ENCODE measurements at regions not wholly inside any gene's neighbourhood (a gene's known extent, or its start where the extent isn't known, plus 50 kb on each side); places are given as distances from the start of the nearest gene placed in this dataset.
A peak's percentile ranks its signal among the peaks of the same experiment; 100 is the strongest.

- Histone ChIP-seq H3K36me3 (ENCODE audit: control insufficient read depth, insufficient read depth, low read length, severe bottlenecking) (no peaks in the 10 kb centered on the region), H3K4me3 (ENCODE audit: low read length) (no peak overlapping the region)
Measured at GRCh38 chr1:192011525-192011924, 146.7 kb upstream of the RGS18 start.

GRCh38 chr1:192022827-192023226, 135.4 kb upstream of the RGS18 start:
- H3K4me1 ChIP-seq (ENCODE audit: control insufficient read depth, insufficient read depth, low read length): no peaks in the 10 kb centered on the region
- no peaks in the 10 kb centered on the region for H3K27me3 ChIP-seq (replicated peaks; ENCODE audit: control insufficient read depth, insufficient read depth, low read length)
- H3K9ac ChIP-seq (ENCODE audit: low read length): no peak overlapping the region
- DNase-seq (ENCODE audit: low read depth): no peak
- H3K36me3 ChIP-seq (ENCODE audit: control insufficient read depth, insufficient read depth, low read length, severe bottlenecking): no peaks in the 10 kb centered on the region
- H3K4me3 ChIP-seq (ENCODE audit: low read length): no peak overlapping the region
- no peaks in the 10 kb centered on the region for H3K9me3 ChIP-seq (ENCODE audit: control insufficient read depth, low read length)

More at GRCh38 chr1:192011525-192011924, 146.7 kb upstream of the RGS18 start:
- H3K9ac ChIP-seq (ENCODE audit: low read length): no peak overlapping the region
- no peaks in the 10 kb centered on the region for H3K9me3 ChIP-seq (ENCODE audit: control insufficient read depth, low read length)
- no peaks in the 10 kb centered on the region for H3K27me3 ChIP-seq (replicated peaks; ENCODE audit: control insufficient read depth, insufficient read depth, low read length)
- H3K4me1 ChIP-seq (ENCODE audit: control insufficient read depth, insufficient read depth, low read length): peaks cover 4% of the 10 kb centered on the region
- DNase-seq (ENCODE audit: low read depth): no peak

GRCh38 chr1:192024881-192025280, 133.4 kb upstream of the RGS18 start:
- no peaks in the 10 kb centered on the region for H3K36me3 ChIP-seq (ENCODE audit: control insufficient read depth, insufficient read depth, low read length, severe bottlenecking)
- H3K27me3 ChIP-seq (replicated peaks; ENCODE audit: control insufficient read depth, insufficient read depth, low read length): no peaks in the 10 kb centered on the region
- no peaks in the 10 kb centered on the region for H3K4me1 ChIP-seq (ENCODE audit: control insufficient read depth, insufficient read depth, low read length)
- no peak overlapping the region for H3K9ac ChIP-seq (ENCODE audit: low read length)
- H3K9me3 ChIP-seq (ENCODE audit: control insufficient read depth, low read length): no peaks in the 10 kb centered on the region
- no peak overlapping the region for H3K4me3 ChIP-seq (ENCODE audit: low read length)
- DNase-seq (ENCODE audit: low read depth): no peak

- no peak overlapping the region for H3K9ac ChIP-seq (ENCODE audit: low read length)
- H3K9me3 ChIP-seq (ENCODE audit: control insufficient read depth, low read length): peaks cover 20% of the 10 kb centered on the region
- no peak overlapping the region for H3K4me3 ChIP-seq (ENCODE audit: low read length)
- DNase-seq (ENCODE audit: low read depth): no peak
- H3K27me3 ChIP-seq (replicated peaks; ENCODE audit: control insufficient read depth, insufficient read depth, low read length): no peaks in the 10 kb centered on the region
- H3K36me3 ChIP-seq (ENCODE audit: control insufficient read depth, insufficient read depth, low read length, severe bottlenecking): no peaks in the 10 kb centered on the region
- H3K4me1 ChIP-seq (ENCODE audit: control insufficient read depth, insufficient read depth, low read length): no peaks in the 10 kb centered on the region
Measured at GRCh38 chr1:192038567-192038966, 119.7 kb upstream of the RGS18 start.

- Histone ChIP-seq H3K9ac (ENCODE audit: low read length) (no peak overlapping the region), H3K36me3 (ENCODE audit: control insufficient read depth, insufficient read depth, low read length, severe bottlenecking) (no peaks in the 10 kb centered on the region), H3K9me3 (ENCODE audit: control insufficient read depth, low read length) (no peaks in the 10 kb centered on the region), H3K27me3 (replicated peaks; ENCODE audit: control insufficient read depth, insufficient read depth, low read length) (no peaks in the 10 kb centered on the region), H3K4me1 (ENCODE audit: control insufficient read depth, insufficient read depth, low read length) (no peaks in the 10 kb centered on the region), H3K4me3 (ENCODE audit: low read length) (no peak overlapping the region)
- peak; percentile 14 for DNase-seq (ENCODE audit: low read depth)
Measured at GRCh38 chr1:192045131-192045530, 113.1 kb upstream of the RGS18 start.

- H3K27me3 ChIP-seq (replicated peaks; ENCODE audit: control insufficient read depth, insufficient read depth, low read length): no peaks in the 10 kb centered on the region
- H3K4me1 ChIP-seq (ENCODE audit: control insufficient read depth, insufficient read depth, low read length): peaks cover 13% of the 10 kb centered on the region
- peak; percentile 24 for DNase-seq (ENCODE audit: low read depth)
- no peak overlapping the region for H3K9ac ChIP-seq (ENCODE audit: low read length)
- H3K4me3 ChIP-seq (ENCODE audit: low read length): no peak overlapping the region
- H3K36me3 ChIP-seq (ENCODE audit: control insufficient read depth, insufficient read depth, low read length, severe bottlenecking): no peaks in the 10 kb centered on the region
- no peaks in the 10 kb centered on the region for H3K9me3 ChIP-seq (ENCODE audit: control insufficient read depth, low read length)
Measured at GRCh38 chr1:192053531-192053971, 104.7 kb upstream of the RGS18 start.

- Histone ChIP-seq H3K9ac (ENCODE audit: low read length) (no peak overlapping the region), H3K4me1 (ENCODE audit: control insufficient read depth, insufficient read depth, low read length) (peaks cover 13% of the 10 kb centered on the region), H3K27me3 (replicated peaks; ENCODE audit: control insufficient read depth, insufficient read depth, low read length) (no peaks in the 10 kb centered on the region), H3K4me3 (ENCODE audit: low read length) (no peak overlapping the region), H3K9me3 (ENCODE audit: control insufficient read depth, low read length) (no peaks in the 10 kb centered on the region), H3K36me3 (ENCODE audit: control insufficient read depth, insufficient read depth, low read length, severe bottlenecking) (no peaks in the 10 kb centered on the region)
- no peak for DNase-seq (ENCODE audit: low read depth)
Measured at GRCh38 chr1:192057766-192058165, 100.5 kb upstream of the RGS18 start.

- Histone ChIP-seq H3K4me3 (ENCODE audit: low read length) (no peak overlapping the region), H3K27me3 (replicated peaks; ENCODE audit: control insufficient read depth, insufficient read depth, low read length) (no peaks in the 10 kb centered on the region), H3K9ac (ENCODE audit: low read length) (no peak overlapping the region), H3K9me3 (ENCODE audit: control insufficient read depth, low read length) (no peaks in the 10 kb centered on the region), H3K36me3 (ENCODE audit: control insufficient read depth, insufficient read depth, low read length, severe bottlenecking) (no peaks in the 10 kb centered on the region), H3K4me1 (ENCODE audit: control insufficient read depth, insufficient read depth, low read length) (no peaks in the 10 kb centered on the region)
- no peak for DNase-seq (ENCODE audit: low read depth)
Measured at GRCh38 chr1:192059407-192059806, 98.9 kb upstream of the RGS18 start.

- no peaks in the 10 kb centered on the region for H3K9me3 ChIP-seq (ENCODE audit: control insufficient read depth, low read length)
- no peaks in the 10 kb centered on the region for H3K27me3 ChIP-seq (replicated peaks; ENCODE audit: control insufficient read depth, insufficient read depth, low read length)
- no peaks in the 10 kb centered on the region for H3K4me1 ChIP-seq (ENCODE audit: control insufficient read depth, insufficient read depth, low read length)
- no peak overlapping the region for H3K9ac ChIP-seq (ENCODE audit: low read length)
- no peak for DNase-seq (ENCODE audit: low read depth)
- H3K4me3 ChIP-seq (ENCODE audit: low read length): no peak overlapping the region
- no peaks in the 10 kb centered on the region for H3K36me3 ChIP-seq (ENCODE audit: control insufficient read depth, insufficient read depth, low read length, severe bottlenecking)
Measured at GRCh38 chr1:192061556-192061955, 96.7 kb upstream of the RGS18 start.

- H3K4me1 ChIP-seq (ENCODE audit: control insufficient read depth, insufficient read depth, low read length): no peaks in the 10 kb centered on the region
- no peaks in the 10 kb centered on the region for H3K9me3 ChIP-seq (ENCODE audit: control insufficient read depth, low read length)
- no peaks in the 10 kb centered on the region for H3K36me3 ChIP-seq (ENCODE audit: control insufficient read depth, insufficient read depth, low read length, severe bottlenecking)
- DNase-seq (ENCODE audit: low read depth): no peak
- H3K4me3 ChIP-seq (ENCODE audit: low read length): no peak overlapping the region
- no peak overlapping the region for H3K9ac ChIP-seq (ENCODE audit: low read length)
- H3K27me3 ChIP-seq (replicated peaks; ENCODE audit: control insufficient read depth, insufficient read depth, low read length): no peaks in the 10 kb centered on the region
Measured at GRCh38 chr1:192065087-192065486, 93.2 kb upstream of the RGS18 start.

GRCh38 chr1:192066202-192066601, 92.1 kb upstream of the RGS18 start:
- Histone ChIP-seq H3K36me3 (ENCODE audit: control insufficient read depth, insufficient read depth, low read length, severe bottlenecking) (no peaks in the 10 kb centered on the region), H3K9ac (ENCODE audit: low read length) (no peak overlapping the region), H3K9me3 (ENCODE audit: control insufficient read depth, low read length) (no peaks in the 10 kb centered on the region), H3K4me1 (ENCODE audit: control insufficient read depth, insufficient read depth, low read length) (no peaks in the 10 kb centered on the region), H3K4me3 (ENCODE audit: low read length) (no peak overlapping the region), H3K27me3 (replicated peaks; ENCODE audit: control insufficient read depth, insufficient read depth, low read length) (no peaks in the 10 kb centered on the region)
- DNase-seq (ENCODE audit: low read depth): no peak

- Histone ChIP-seq H3K27me3 (replicated peaks; ENCODE audit: control insufficient read depth, insufficient read depth, low read length) (no peaks in the 10 kb centered on the region), H3K36me3 (ENCODE audit: control insufficient read depth, insufficient read depth, low read length, severe bottlenecking) (no peaks in the 10 kb centered on the region), H3K4me1 (ENCODE audit: control insufficient read depth, insufficient read depth, low read length) (no peaks in the 10 kb centered on the region), H3K9ac (ENCODE audit: low read length) (no peak overlapping the region), H3K4me3 (ENCODE audit: low read length) (no peak overlapping the region), H3K9me3 (ENCODE audit: control insufficient read depth, low read length) (no peaks in the 10 kb centered on the region)
- no peak for DNase-seq (ENCODE audit: low read depth)
Measured at GRCh38 chr1:192067360-192067759, 90.9 kb upstream of the RGS18 start.
